PC-3 (cell line): ENCODE measurements at regions not wholly inside any gene's neighbourhood (a gene's known extent, or its start where the extent isn't known, plus 50 kb on each side); places are given as distances from the start of the nearest gene placed in this dataset.

ENCODE experiments used
- ATAC-seq: fragments of 200-7000 bp; cut with Tn5 transposase; 2 replicates; pipeline ENCODE4 v1.9.1; 2020; ENCODE audit warnings: mild to moderate bottlenecking, moderate library complexity
- BruUV-seq: library from RNA; stranded (reverse); fragments of 400-500 nt; replicated peaks from 2 replicates; lab custom pipeline; 2021; lab: Mats Ljungman, UMichigan
- CTCF ChIA-PET: fragments of 300-600 bp; sonication (Branson Sonifier 250); formaldehyde crosslinking; loops from one replicate; lab custom pipeline; 2022; ENCODE audit warnings: antibody characterized with exemption; lab: Charles Lee
- POLR2A ChIA-PET: fragments of 300-600 bp; sonication (Branson Sonifier 250); formaldehyde crosslinking; loops from one replicate; lab custom pipeline; 2022; ENCODE audit warnings: antibody characterized with exemption; ENCODE audit not compliant: unreplicated experiment; lab: Charles Lee
- DNase-seq: peaks from one replicate; pipeline ENCODE4 v3.0.0-alpha.2; 2015
- H2AFZ ChIP-seq: fragments of 300-600 bp; sonication (generic); 2 replicates; pipeline ENCODE4 v1.6.0; 2016; ENCODE audit warnings: antibody characterized with exemption, low read length
- H3F3A ChIP-seq: fragments of 300-600 bp; sonication (generic); one replicate; pipeline ENCODE4 v1.6.0; 2017; ENCODE audit warnings: antibody characterized with exemption, low read length, control low read depth, mild to moderate bottlenecking; ENCODE audit not compliant: unreplicated experiment
- H3K27ac ChIP-seq: fragments of 300-600 bp; sonication (generic); 2 replicates; pipeline ENCODE4 v1.5.1; 2016; ENCODE audit warnings: mild to moderate bottlenecking, low read length
- H3K27me3 ChIP-seq: fragments of 300-600 bp; sonication (generic); 2 replicates; pipeline ENCODE4 v1.6.1; 2016; ENCODE audit warnings: low read length, mixed read lengths
- H3K36me3 ChIP-seq: fragments of 300-600 bp; sonication (generic); 2 replicates; pipeline ENCODE4 v1.6.1; 2016; ENCODE audit warnings: low read depth, mixed run types, low read length, mixed read lengths
- H3K4me1 ChIP-seq: fragments of 300-600 bp; sonication (generic); 2 replicates; pipeline ENCODE4 v1.5.1; 2016; ENCODE audit warnings: low read length; ENCODE audit not compliant: insufficient read depth
- H3K4me2 ChIP-seq: fragments of 300-600 bp; sonication (generic); 2 replicates; pipeline ENCODE4 v1.6.0; 2016; ENCODE audit warnings: low read length
- H3K4me3 ChIP-seq: fragments of 300-600 bp; sonication (generic); 2 replicates; pipeline ENCODE4 v1.5.1; 2016; ENCODE audit warnings: mild to moderate bottlenecking, low read length, mixed read lengths
- H3K79me2 ChIP-seq: fragments of 300-600 bp; sonication (generic); 2 replicates; pipeline ENCODE4 v1.6.1; 2017; ENCODE audit warnings: low read length, mixed read lengths
- H3K9ac ChIP-seq: fragments of 300-600 bp; sonication (generic); 2 replicates; pipeline ENCODE4 v1.6.0; 2016; ENCODE audit warnings: mild to moderate bottlenecking, low read length
- H3K9me2 ChIP-seq: fragments of 300-600 bp; sonication (generic); replicated peaks from 2 replicates; pipeline ENCODE4 v1.6.1; 2016; ENCODE audit warnings: mixed run types, low read length, mixed read lengths
- H3K9me3 ChIP-seq: fragments of 300-600 bp; sonication (generic); 2 replicates; pipeline ENCODE4 v1.6.1; 2016; ENCODE audit warnings: low read length, mixed read lengths
- H4K20me1 ChIP-seq: fragments of 300-600 bp; sonication (generic); 2 replicates; pipeline ENCODE4 v1.6.1; 2016; ENCODE audit warnings: low read length, mixed read lengths
- CTCF ChIP-seq: fragments of 300-600 bp; sonication (generic); conservative IDR thresholded peaks from 2 replicates; pipeline ENCODE4 v1.5.1; 2017; ENCODE audit warnings: antibody characterized with exemption, low read depth, mild to moderate bottlenecking, low read length
- EZH2 ChIP-seq: fragments of 300-600 bp; sonication (generic); IDR thresholded peaks from one replicate; pipeline ENCODE4 v1.6.1; 2017; ENCODE audit warnings: antibody characterized with exemption, mild to moderate bottlenecking, low read length; ENCODE audit not compliant: unreplicated experiment
- EZH2phosphoT487 ChIP-seq: fragments of 300-600 bp; sonication (generic); IDR thresholded peaks from 2 replicates; pipeline ENCODE4 v1.6.1; 2018; ENCODE audit warnings: mild to moderate bottlenecking, antibody characterized with exemption, low read length, borderline replicate concordance
- intact Hi-C: fragments of 100-400 bp; cut with micrococcal nuclease; formaldehyde crosslinking; loops from 2 replicates; pipeline ENCODE4 v1.9.0; 2023

GRCh38 chr9:31839273-31839672 is 545.2 kb upstream of the ACO1 start:
- Histone ChIP-seq H3K9me2 (no peaks in the 10 kb centered on the region), H3K27ac (no peak overlapping the region), H3K4me2 (no peak overlapping the region), H3K9me3 (no peaks in the 10 kb centered on the region), H3K27me3 (peaks cover 7% of the 10 kb centered on the region; the same call in 1 of the 2 replicates), H2AFZ (no peak overlapping the region), H3F3A (no peaks in the 10 kb centered on the region), H3K4me3 (no peak overlapping the region), H4K20me1 (no peaks in the 10 kb centered on the region), H3K79me2 (no peaks in the 10 kb centered on the region), H3K4me1 (no peaks in the 10 kb centered on the region), H3K9ac (no peak overlapping the region), H3K36me3 (no peaks in the 10 kb centered on the region)
- BruUV-seq, result no TSS peak
- TF ChIP-seq EZH2 (no peak), CTCF (peak; percentile 32; the same call in 1 of the 2 replicates)
- POLR2A ChIA-PET, result no interaction called here
- ATAC-seq (no peak), DNase-seq (peak; percentile 3)
- intact Hi-C loops, result no loop called here
- CTCF ChIA-PET, result no interaction called here

- no peak for ATAC-seq
- Histone ChIP-seq H3K4me1 (no peaks in the 10 kb centered on the region), H3F3A (no peaks in the 10 kb centered on the region), H3K9ac (no peak overlapping the region), H2AFZ (no peak overlapping the region), H3K9me2 (no peaks in the 10 kb centered on the region), H3K4me3 (no peak overlapping the region), H3K27ac (no peak overlapping the region), H3K4me2 (no peak overlapping the region), H4K20me1 (no peaks in the 10 kb centered on the region), H3K9me3 (no peaks in the 10 kb centered on the region), H3K27me3 (peaks cover 10% of the 10 kb centered on the region; the same call in 1 of the 2 replicates), H3K79me2 (no peaks in the 10 kb centered on the region), H3K36me3 (no peaks in the 10 kb centered on the region)
- intact Hi-C loops, result no loop called here
- ChIA-PET CTCF (no interaction called here), POLR2A (no interaction called here)
- no peak for DNase-seq
- TF ChIP-seq EZH2phosphoT487 (no peak), EZH2 (no peak), CTCF (no peak)
- BruUV-seq, result no TSS peak
Measured at GRCh38 chr9:31840702-31841101, 543.7 kb upstream of the ACO1 start.

GRCh38 chr9:31847963-31848362 is 536.5 kb upstream of the ACO1 start:
- no peaks in the 10 kb centered on the region for H3F3A ChIP-seq
- 0 out of 2 replicates have a peak, but pooled peaks cover 8% of the 10 kb centered on the region for H3K27me3 ChIP-seq
- H3K4me1 ChIP-seq, result no peaks in the 10 kb centered on the region
- no TSS peak for BruUV-seq
- H3K9me3 ChIP-seq, result no peaks in the 10 kb centered on the region
- no peaks in the 10 kb centered on the region for H3K79me2 ChIP-seq
- no peak overlapping the region for H3K4me3 ChIP-seq
- H3K27ac ChIP-seq, result no peak overlapping the region
- TF ChIP-seq CTCF (no peak), EZH2phosphoT487 (no peak), EZH2 (no peak)
- H4K20me1 ChIP-seq, result no peaks in the 10 kb centered on the region
- ATAC-seq (no peak), DNase-seq (no peak)
- no peak overlapping the region for H3K9ac ChIP-seq
- no peaks in the 10 kb centered on the region for H3K9me2 ChIP-seq
- CTCF ChIA-PET, result no interaction called here
- no peak overlapping the region for H3K4me2 ChIP-seq
- H3K36me3 ChIP-seq, result no peaks in the 10 kb centered on the region
- POLR2A ChIA-PET, result no interaction called here
- no peak overlapping the region for H2AFZ ChIP-seq
- intact Hi-C loops, result no loop called here
